K562 (cell line): ENCODE measurements at regions not wholly inside any gene's neighbourhood (a gene's known extent, or its start where the extent isn't known, plus 50 kb on each side); places are given as distances from the start of the nearest gene placed in this dataset.

ENCODE experiments used
- ATAC-seq: fragments of 200-7000 bp; cut with Tn5 transposase; 3 replicates; pipeline ENCODE4 v1.9.1; 2020; ENCODE audit warnings: moderate library complexity
- BruUV-seq: library from RNA; stranded (reverse); fragments of 400-500 nt; replicated peaks from 2 replicates; lab custom pipeline; 2021; lab: Mats Ljungman, UMichigan
- CTCF ChIA-PET: fragments of 300-600 bp; formaldehyde crosslinking; extraction: SDS; loops from one replicate; lab custom pipeline; 2021; ENCODE audit warnings: low intra/inter-chr PET ratio; lab: Yijun Ruan, JAX
- POLR2A ChIA-PET: fragments of 300-600, 350-650 bp; sonication (Branson Sonifier 250); formaldehyde crosslinking; extraction: SDS; loops from one replicate; lab custom pipeline; 2021; ENCODE audit warnings: antibody characterized with exemption, inconsistent platforms; lab: Yijun Ruan, JAX
- DNase-seq, 4 experiments: peaks; one replicate each; pipeline versions ENCODE4 v3.0.0 to v3.0.0-alpha.2; 2011 to 2018; ENCODE audit warnings: low spot score in 3 of 4, mixed read lengths in 3 of 4; ENCODE audit errors: extremely low read depth in 1 of 4
- FAIRE-seq: peaks from 2 replicates; lab custom pipeline; 2011; peaks lifted over from hg19 to GRCh38; lab: Jason Lieb, UNC
- H2AFZ ChIP-seq: 2 replicates; pipeline ENCODE4 v1.6.0; 2011; ENCODE audit warnings: low read depth, low read length, control low read depth, inconsistent platforms
- H3K27ac ChIP-seq: fragments of 200-600 bp; 3 replicates; pipeline ENCODE4 v1.8.0; 2011; ENCODE audit warnings: low read depth, mild to moderate bottlenecking, control low read depth, inconsistent platforms, low read length, moderate library complexity, mixed read lengths; ENCODE audit errors: extremely low read depth
- H3K27me3 ChIP-seq, 2 experiments: fragments of 300-600 bp in 1 of 2; 2 replicates in 1 of 2; 3 replicates in 1 of 2; pipeline versions ENCODE4 v1.6.0 to v1.8.0; 2011; ENCODE audit warnings: inconsistent platforms in 2 of 2, low read length in 2 of 2, mild to moderate bottlenecking in 1 of 2, mixed read lengths in 1 of 2, moderate library complexity in 1 of 2; ENCODE audit not compliant: control insufficient read depth in 2 of 2, insufficient read depth in 2 of 2
- H3K36me3 ChIP-seq: fragments of 300-600 bp; 3 replicates; pipeline ENCODE4 v1.8.0; 2011; ENCODE audit warnings: mild to moderate bottlenecking, low read length, inconsistent platforms; ENCODE audit not compliant: control insufficient read depth, insufficient read depth
- H3K4me1 ChIP-seq, 2 experiments: fragments of 200-600 bp in 1 of 2; replicated peaks in 1 of 2; 2 replicates in 1 of 2; 3 replicates in 1 of 2; pipeline versions ENCODE4 v1.5.1 to v1.8.0; 2011; ENCODE audit warnings: inconsistent platforms in 2 of 2, low read length in 2 of 2, mild to moderate bottlenecking in 1 of 2, mixed read lengths in 1 of 2, moderate library complexity in 1 of 2; ENCODE audit not compliant: control insufficient read depth in 2 of 2, insufficient read depth in 2 of 2
- H3K4me2 ChIP-seq: 2 replicates; pipeline ENCODE4 v1.6.1; 2011; ENCODE audit warnings: low read length, control low read depth, inconsistent platforms, mixed read lengths; ENCODE audit not compliant: insufficient read depth
- H3K4me3 ChIP-seq: fragments of 200-600 bp; sonication (generic), shearing (Covaris generic); 2 replicates; pipeline ENCODE4 v1.5.1; 2016; ENCODE audit warnings: control low read depth, inconsistent platforms
- H3K79me2 ChIP-seq: fragments of 200-600 bp; 3 replicates; pipeline ENCODE4 v1.8.0; 2011; ENCODE audit warnings: low read length, inconsistent platforms; ENCODE audit not compliant: control insufficient read depth, insufficient read depth
- H3K9ac ChIP-seq, 2 experiments: 2 replicates each; pipeline versions ENCODE4 v1.6.0 to v1.6.1; 2011; ENCODE audit warnings: low read depth in 2 of 2, low read length in 2 of 2, control low read depth in 1 of 2, inconsistent platforms in 1 of 2, mild to moderate bottlenecking in 1 of 2, mixed read lengths in 1 of 2; ENCODE audit not compliant: insufficient read depth in 1 of 2
- H3K9me1 ChIP-seq: one replicate; pipeline ENCODE4 v1.6.0; 2011; ENCODE audit warnings: inconsistent platforms, mild to moderate bottlenecking, low read length, moderate library complexity; ENCODE audit not compliant: control insufficient read depth, insufficient read depth
- H3K9me3 ChIP-seq: replicated peaks from 2 replicates; pipeline ENCODE4 v1.5.1; 2011; ENCODE audit warnings: low read depth, low read length, inconsistent platforms; ENCODE audit not compliant: control insufficient read depth, insufficient read depth
- H4K20me1 ChIP-seq: replicated peaks from 2 replicates; pipeline ENCODE4 v1.6.1; 2011; ENCODE audit warnings: low read length, inconsistent platforms, mixed read lengths; ENCODE audit not compliant: control insufficient read depth, insufficient read depth
- CBFA2T3 ChIP-seq: fragments of 450-650 bp; IDR thresholded peaks from 2 replicates; pipeline ENCODE4 v1.6.1; 2017
- CBX1 ChIP-seq: sonication (generic); IDR thresholded peaks from 2 replicates; pipeline ENCODE4 v1.6.1; 2016; ENCODE audit warnings: antibody characterized with exemption, low read depth, mild to moderate bottlenecking
- NCOA6 ChIP-seq: fragments of 450-650 bp; IDR thresholded peaks from 2 replicates; pipeline ENCODE4 v1.6.1; 2017; ENCODE audit warnings: mild to moderate bottlenecking
- NFIC ChIP-seq: fragments of 450-650 bp; IDR thresholded peaks from 2 replicates; pipeline ENCODE4 v1.6.1; 2017; ENCODE audit warnings: mild to moderate bottlenecking, inconsistent platforms
- PRPF4 ChIP-seq: fragments of 200-400 bp; formaldehyde crosslinking; IDR thresholded peaks from one replicate; pipeline ENCODE4 v1.6.1; 2017; ENCODE audit warnings: low read length, low read depth, mild to moderate bottlenecking; ENCODE audit not compliant: insufficient read depth, poor library complexity, severe bottlenecking
- RB1 ChIP-seq: fragments of 450-650 bp; IDR thresholded peaks from 2 replicates; pipeline ENCODE4 v1.6.1; 2017; ENCODE audit warnings: low read depth, mild to moderate bottlenecking
- TEAD2 ChIP-seq: fragments of 450-650 bp; IDR thresholded peaks from 2 replicates; pipeline ENCODE4 v1.6.1; 2016; ENCODE audit warnings: missing genetic modification characterization, control low read depth, missing compliant biosample characterization
- ZNF699 ChIP-seq: fragments of 250-450 bp; sonication (Bioruptor Pico); IDR thresholded peaks from 2 replicates; pipeline ENCODE4 v1.8.0; 2021; ENCODE audit warnings: mild to moderate bottlenecking, moderate library complexity; ENCODE audit not compliant: insufficient replicate concordance
- ZZZ3 ChIP-seq: fragments of 450-650 bp; IDR thresholded peaks from 2 replicates; pipeline ENCODE4 v1.6.1; 2016; ENCODE audit warnings: antibody characterized with exemption, mild to moderate bottlenecking, moderate library complexity
- WGBS: fragments of 100-300 bp; shearing (Covaris generic); methylation state at CpG from one replicate; pipeline ENCODE4 v1.1.6; 2016; ENCODE audit warnings: low coverage, mixed read lengths; ENCODE audit not compliant: insufficient coverage; ENCODE audit errors: missing lambda C conversion rate; 5-methylcytosine and 5-hydroxymethylcytosine counted together
- in situ Hi-C: fragments of 300-500 bp; cut with MboI; formaldehyde crosslinking; loops from 4 replicates; pipeline ENCODE4 v1.15.0; 2018; ENCODE audit warnings: inconsistent platforms, mixed read lengths
- intact Hi-C: fragments of 100-400 bp; cut with micrococcal nuclease; formaldehyde crosslinking; loops from 2 replicates; pipeline ENCODE4 v1.14.2; 2022
- TF ChIP-seq, protein P1 (sequence below): fragments of 150-350 bp; IDR thresholded peaks from 2 replicates; pipeline ENCODE4 v1.6.1; 2014; ENCODE audit warnings: low read depth, mild to moderate bottlenecking, low read length, borderline replicate concordance
- TF ChIP-seq, protein P2 (sequence below), 2 experiments: fragments of 450-650 bp; IDR thresholded peaks; 2 replicates each; pipeline ENCODE4 v1.6.1; 2016; ENCODE audit warnings: mild to moderate bottlenecking in 2 of 2, borderline replicate concordance in 1 of 2, low read depth in 1 of 2, moderate library complexity in 1 of 2
- TF ChIP-seq, protein P3 (sequence below): sonication (generic); formaldehyde crosslinking; IDR thresholded peaks from 2 replicates; pipeline ENCODE4 v1.8.0; 2022; ENCODE audit warnings: mild to moderate bottlenecking, missing genetic modification reagents

GRCh38 chr18:43934322-43934721, 657.0 kb upstream of the SYT4 start:
- Histone ChIP-seq H3K27me3 (no peaks in the 10 kb centered on the region), H3K4me2 (no peak overlapping the region), H2AFZ (no peak overlapping the region), H3K4me3 (no peak overlapping the region), H3K9me1 (no peaks in the 10 kb centered on the region), H3K79me2 (no peaks in the 10 kb centered on the region), H3K4me1 (no peaks in the 10 kb centered on the region), H3K36me3 (no peaks in the 10 kb centered on the region), H3K9ac (no peak overlapping the region), H3K9me3 (no peaks in the 10 kb centered on the region), H4K20me1 (no peaks in the 10 kb centered on the region), H3K27ac (no peak overlapping the region)
- in situ Hi-C loops (no loop called here), intact Hi-C loops (no loop called here)
- ChIA-PET CTCF (no interaction called here), POLR2A (no interaction called here)
- FAIRE-seq (no peak), DNase-seq (no peak), ATAC-seq (no peak)
- 0% methylated on average over 1 of the region's 1 CpG for WGBS
- no TSS peak for BruUV-seq
- TF ChIP-seq, protein P1, sequence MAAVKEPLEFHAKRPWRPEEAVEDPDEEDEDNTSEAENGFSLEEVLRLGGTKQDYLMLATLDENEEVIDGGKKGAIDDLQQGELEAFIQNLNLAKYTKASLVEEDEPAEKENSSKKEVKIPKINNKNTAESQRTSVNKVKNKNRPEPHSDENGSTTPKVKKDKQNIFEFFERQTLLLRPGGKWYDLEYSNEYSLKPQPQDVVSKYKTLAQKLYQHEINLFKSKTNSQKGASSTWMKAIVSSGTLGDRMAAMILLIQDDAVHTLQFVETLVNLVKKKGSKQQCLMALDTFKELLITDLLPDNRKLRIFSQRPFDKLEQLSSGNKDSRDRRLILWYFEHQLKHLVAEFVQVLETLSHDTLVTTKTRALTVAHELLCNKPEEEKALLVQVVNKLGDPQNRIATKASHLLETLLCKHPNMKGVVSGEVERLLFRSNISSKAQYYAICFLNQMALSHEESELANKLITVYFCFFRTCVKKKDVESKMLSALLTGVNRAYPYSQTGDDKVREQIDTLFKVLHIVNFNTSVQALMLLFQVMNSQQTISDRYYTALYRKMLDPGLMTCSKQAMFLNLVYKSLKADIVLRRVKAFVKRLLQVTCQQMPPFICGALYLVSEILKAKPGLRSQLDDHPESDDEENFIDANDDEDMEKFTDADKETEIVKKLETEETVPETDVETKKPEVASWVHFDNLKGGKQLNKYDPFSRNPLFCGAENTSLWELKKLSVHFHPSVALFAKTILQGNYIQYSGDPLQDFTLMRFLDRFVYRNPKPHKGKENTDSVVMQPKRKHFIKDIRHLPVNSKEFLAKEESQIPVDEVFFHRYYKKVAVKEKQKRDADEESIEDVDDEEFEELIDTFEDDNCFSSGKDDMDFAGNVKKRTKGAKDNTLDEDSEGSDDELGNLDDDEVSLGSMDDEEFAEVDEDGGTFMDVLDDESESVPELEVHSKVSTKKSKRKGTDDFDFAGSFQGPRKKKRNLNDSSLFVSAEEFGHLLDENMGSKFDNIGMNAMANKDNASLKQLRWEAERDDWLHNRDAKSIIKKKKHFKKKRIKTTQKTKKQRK: no peak
- TF ChIP-seq, protein P2, sequence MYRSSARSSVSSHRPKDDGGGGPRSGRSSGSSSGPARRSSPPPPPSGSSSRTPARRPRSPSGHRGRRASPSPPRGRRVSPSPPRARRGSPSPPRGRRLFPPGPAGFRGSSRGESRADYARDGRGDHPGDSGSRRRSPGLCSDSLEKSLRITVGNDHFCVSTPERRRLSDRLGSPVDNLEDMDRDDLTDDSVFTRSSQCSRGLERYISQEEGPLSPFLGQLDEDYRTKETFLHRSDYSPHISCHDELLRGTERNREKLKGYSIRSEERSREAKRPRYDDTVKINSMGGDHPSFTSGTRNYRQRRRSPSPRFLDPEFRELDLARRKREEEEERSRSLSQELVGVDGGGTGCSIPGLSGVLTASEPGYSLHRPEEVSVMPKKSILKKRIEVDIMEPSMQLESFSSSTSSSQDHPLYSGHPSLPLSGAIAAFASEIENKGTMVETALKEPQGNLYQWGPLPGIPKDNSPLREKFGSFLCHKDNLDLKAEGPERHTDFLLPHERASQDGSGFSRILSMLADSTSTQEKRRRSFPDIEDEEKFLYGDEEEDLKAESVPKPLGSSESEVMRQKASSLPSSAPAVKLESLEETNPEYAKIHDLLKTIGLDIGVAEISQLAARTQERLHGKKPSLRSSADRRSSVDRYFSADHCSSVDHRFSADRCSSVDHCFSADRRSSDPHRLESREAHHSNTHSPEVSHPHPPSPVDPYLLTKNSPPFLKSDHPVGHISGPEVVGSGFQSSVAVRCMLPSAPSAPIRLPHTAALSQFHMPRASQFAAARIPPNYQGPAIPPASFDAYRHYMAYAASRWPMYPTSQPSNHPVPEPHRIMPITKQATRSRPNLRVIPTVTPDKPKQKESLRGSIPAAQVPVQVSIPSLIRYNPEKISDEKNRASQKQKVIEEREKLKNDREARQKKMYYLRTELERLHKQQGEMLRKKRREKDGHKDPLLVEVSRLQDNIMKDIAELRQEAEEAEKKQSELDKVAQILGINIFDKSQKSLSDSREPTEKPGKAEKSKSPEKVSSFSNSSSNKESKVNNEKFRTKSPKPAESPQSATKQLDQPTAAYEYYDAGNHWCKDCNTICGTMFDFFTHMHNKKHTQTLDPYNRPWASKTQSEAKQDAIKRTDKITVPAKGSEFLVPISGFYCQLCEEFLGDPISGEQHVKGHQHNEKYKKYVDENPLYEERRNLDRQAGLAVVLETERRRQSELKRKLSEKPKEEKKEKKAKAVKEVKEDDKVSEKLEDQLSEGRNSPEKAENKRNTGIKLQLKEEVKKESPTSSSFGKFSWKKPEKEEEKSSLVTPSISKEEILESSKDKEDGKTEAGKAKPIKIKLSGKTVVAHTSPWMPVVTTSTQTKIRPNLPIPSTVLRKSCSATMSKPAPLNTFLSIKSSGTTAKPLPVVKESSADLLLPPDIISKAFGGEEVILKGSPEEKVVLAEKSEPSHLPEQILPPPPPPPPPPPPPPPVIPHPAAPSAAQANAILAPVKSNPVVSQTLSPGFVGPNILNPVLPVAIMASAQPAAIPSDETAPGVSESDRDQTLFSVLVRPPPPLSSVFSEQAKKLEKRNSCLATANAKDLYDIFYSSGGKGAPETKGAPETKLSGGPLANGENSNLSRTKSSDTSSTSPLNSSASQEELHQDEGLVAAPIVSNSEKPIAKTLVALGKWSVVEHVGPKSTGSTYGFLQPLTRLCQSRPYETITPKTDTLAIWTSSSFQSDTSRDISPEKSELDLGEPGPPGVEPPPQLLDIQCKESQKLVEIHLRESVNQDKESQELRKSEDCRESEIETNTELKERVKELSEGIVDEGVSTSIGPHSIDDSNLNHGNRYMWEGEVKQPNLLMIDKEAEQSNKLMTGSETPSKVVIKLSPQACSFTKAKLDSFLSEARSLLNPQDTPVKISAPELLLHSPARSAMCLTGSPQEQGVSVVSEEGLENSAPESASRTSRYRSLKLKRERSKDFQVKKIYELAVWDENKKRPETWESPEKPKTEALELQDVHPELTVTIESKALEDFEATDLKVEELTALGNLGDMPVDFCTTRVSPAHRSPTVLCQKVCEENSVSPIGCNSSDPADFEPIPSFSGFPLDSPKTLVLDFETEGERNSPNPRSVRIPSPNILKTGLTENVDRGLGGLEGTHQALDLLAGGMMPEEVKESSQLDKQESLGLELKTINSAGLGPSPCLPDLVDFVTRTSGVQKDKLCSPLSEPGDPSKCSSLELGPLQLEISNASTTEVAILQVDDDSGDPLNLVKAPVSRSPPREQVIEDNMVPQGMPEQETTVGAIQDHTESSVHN (IDR thresholded peaks at IDR 0.05; ENCODE audit: borderline replicate concordance in 1 of 2, low read depth in 1 of 2): no peak
- TF ChIP-seq RB1 (no peak), CBX1 (no peak), NCOA6 (no peak), ZZZ3 (no peak), CBFA2T3 (no peak), TEAD2 (no peak), NFIC (no peak), ZNF699 (CRISPR knock-in tag) (no peak), PRPF4 (no peak)
- TF ChIP-seq, protein P3, sequence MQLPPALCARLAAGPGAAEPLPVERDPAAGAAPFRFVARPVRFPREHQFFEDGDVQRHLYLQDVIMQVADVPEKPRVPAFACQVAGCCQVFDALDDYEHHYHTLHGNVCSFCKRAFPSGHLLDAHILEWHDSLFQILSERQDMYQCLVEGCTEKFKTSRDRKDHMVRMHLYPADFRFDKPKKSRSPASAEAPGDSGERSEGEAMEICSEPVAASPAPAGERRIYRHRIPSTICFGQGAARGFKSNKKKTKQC (CRISPR knock-in tag): no peak
